Esophagus squamous epithelium (tissue), 5 donors: ENCODE measurements at regions not wholly inside any gene's neighbourhood (a gene's known extent, or its start where the extent isn't known, plus 50 kb on each side); places are given as distances from the start of the nearest gene placed in this dataset.

Source experiments
- DNase-seq: peaks from one replicate; lab custom pipeline; 2025; lab: John Stamatoyannopoulos, UW
- H3K27ac ChIP-seq, 4 donors: fragments of 200-600 bp; sonication (generic); one replicate each; pipeline ENCODE4 v1.5.1; 2016 to 2019; ENCODE audit warnings: mild to moderate bottlenecking in 1 of 4
- H3K27me3 ChIP-seq, 4 donors: fragments of 200-600 bp; sonication (generic); 1 replicate in 3 of 4; 2 replicates in 1 of 4; pipeline versions ENCODE4 v1.5.1 to v1.6.0; 2017 to 2021; ENCODE audit warnings: antibody characterized with exemption in 1 of 4
- H3K36me3 ChIP-seq, 3 donors: fragments of 200-600 bp; sonication (generic); one replicate each; pipeline ENCODE4 v1.5.1; 2016 to 2019
- H3K4me1 ChIP-seq, 3 donors: fragments of 200-600 bp; sonication (generic); one replicate each; pipeline ENCODE4 v1.5.1; 2017 to 2019
- H3K4me3 ChIP-seq, 4 donors: fragments of 200-600 bp; sonication (generic); 1 replicate in 3 of 4; 2 replicates in 1 of 4; pipeline ENCODE4 v1.5.1; 2016 to 2019; ENCODE audit warnings: mild to moderate bottlenecking in 2 of 4, moderate library complexity in 1 of 4
- H3K9me3 ChIP-seq, 3 donors: fragments of 200-600 bp; sonication (generic); one replicate each; pipeline ENCODE4 v1.5.1; 2016 to 2019
- CTCF ChIP-seq, 6 experiments: fragments of 450-650 bp in 4 of 6; fragments of 200-600 bp in 2 of 6; sonication (generic) in 2 of 6; IDR thresholded peaks; one replicate each; pipeline ENCODE4 v1.5.1; 2016 to 2019; ENCODE audit warnings: antibody characterized with exemption in 6 of 6, mild to moderate bottlenecking in 4 of 6, moderate library complexity in 4 of 6
- POLR2A ChIP-seq, 4 donors: fragments of 450-650 bp; IDR thresholded peaks; one replicate each; pipeline ENCODE4 v1.6.1; 2017; ENCODE audit warnings: antibody characterized with exemption in 4 of 4, mild to moderate bottlenecking in 4 of 4, moderate library complexity in 3 of 4
- WGBS, 2 donors: methylation state at CpG; one replicate each; pipeline ENCODE4 v1.1.5; 2018; 5-methylcytosine and 5-hydroxymethylcytosine counted together
- intact Hi-C: fragments of 100-400 bp; cut with DNase I; formaldehyde crosslinking; loops from one replicate; pipeline ENCODE4 v1.15.0; 2022
- donor health status: DM: yes; HTN: yes; CAD: no.

DNA sequence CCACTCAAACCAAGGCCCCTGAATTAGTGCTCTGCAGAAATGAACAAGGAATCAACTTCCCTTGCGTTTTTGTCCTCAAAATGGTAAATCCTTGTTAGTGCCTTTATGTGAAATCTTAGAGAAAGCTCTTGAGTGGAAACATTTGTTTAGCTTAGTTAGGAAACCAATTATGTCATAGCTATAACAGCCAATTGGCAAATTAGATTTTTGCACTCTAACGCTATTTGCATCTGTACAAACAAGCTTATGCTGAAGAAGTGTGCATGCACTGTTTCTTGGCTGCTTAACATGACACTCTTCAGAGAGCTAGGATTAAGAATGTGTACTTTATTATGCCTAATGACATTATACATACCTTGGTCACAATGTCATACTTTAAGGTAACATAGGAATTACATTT, 622.6 kb upstream of the SLC35B3 start:
- H3K27ac ChIP-seq, result no peak overlapping the region
- no peak overlapping the region for H3K4me3 ChIP-seq
- peaks cover 0 to 3% (median 0%) of the 10 kb centered on the region in 3 donors for H3K4me1 ChIP-seq
- no peaks in the 10 kb centered on the region for H3K27me3 ChIP-seq
- TF ChIP-seq POLR2A (IDR thresholded peaks at IDR 0.05), result no peak
- TF ChIP-seq CTCF (IDR thresholded peaks at IDR 0.05), result no peak
- intact Hi-C loops, result no loop called here
- no peak for DNase-seq
- H3K36me3 ChIP-seq, result no peaks in the 10 kb centered on the region
- 39 to 43% methylated on average over 2 of the region's 2 CpGs for WGBS, 2 donors
- no peaks in the 10 kb centered on the region for H3K9me3 ChIP-seq

DNA sequence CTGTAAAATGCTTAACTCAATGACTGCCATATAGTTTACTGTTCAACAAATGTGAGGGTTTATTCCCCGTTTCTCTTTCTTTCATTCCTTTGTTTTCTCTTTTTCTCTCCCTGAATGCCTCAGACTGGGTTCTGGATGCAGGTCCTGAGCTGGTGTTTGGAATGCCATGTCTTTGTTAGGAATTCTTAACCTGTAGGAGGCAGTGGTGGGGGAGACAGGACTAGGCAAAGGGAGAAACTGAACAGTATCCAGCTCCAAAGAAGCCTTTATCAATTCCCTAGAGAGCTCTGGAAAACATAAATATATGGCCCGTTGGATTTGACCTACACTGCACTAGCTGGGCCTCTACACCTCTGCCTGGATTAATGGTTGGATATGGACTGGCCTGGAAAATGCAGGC, 621.2 kb upstream of the SLC35B3 start:
- no peak overlapping the region for H3K4me3 ChIP-seq
- intact Hi-C loops, result no loop called here
- no peak overlapping the region for H3K27ac ChIP-seq
- 43 to 44% methylated on average over 2 of the region's 2 CpGs for WGBS, 2 donors
- H3K36me3 ChIP-seq, result no peaks in the 10 kb centered on the region
- no peak for DNase-seq
- H3K4me1 ChIP-seq, result no peaks in the 10 kb centered on the region
- TF ChIP-seq POLR2A (IDR thresholded peaks at IDR 0.05), result no peak
- TF ChIP-seq CTCF (IDR thresholded peaks at IDR 0.05), result no peak
- H3K27me3 ChIP-seq, result no peaks in the 10 kb centered on the region
- no peaks in the 10 kb centered on the region for H3K9me3 ChIP-seq

GRCh38 chr6:9044426-9044825, 609.1 kb upstream of the SLC35B3 start:
- Histone ChIP-seq H3K9me3 (peaks cover 0 to 8% (median 0%) of the 10 kb centered on the region in 3 donors), H3K4me3 (no peak overlapping the region), H3K4me1 (no peaks in the 10 kb centered on the region), H3K27ac (no peak overlapping the region), H3K27me3 (no peaks in the 10 kb centered on the region), H3K36me3 (no peaks in the 10 kb centered on the region)
- TF ChIP-seq POLR2A (IDR thresholded peaks at IDR 0.05) (no peak), CTCF (IDR thresholded peaks at IDR 0.05) (no peak)
- 74 to 80% methylated on average over 2 to 3 of the region's 3 CpGs for WGBS, 2 donors
- DNase-seq, result no peak
- intact Hi-C loops, result no loop called here

- no peaks in the 10 kb centered on the region for H3K4me1 ChIP-seq
- H3K9me3 ChIP-seq, result peaks cover 0 to 8% (median 0%) of the 10 kb centered on the region in 3 donors
- H3K27ac ChIP-seq, result no peak overlapping the region
- no peaks in the 10 kb centered on the region for H3K36me3 ChIP-seq
- no peaks in the 10 kb centered on the region for H3K27me3 ChIP-seq
- DNase-seq, result no peak
- intact Hi-C loops, result no loop called here
- no peak overlapping the region for H3K4me3 ChIP-seq
- WGBS, 2 donors, result no CpG with 5 or more reads among the region's 36 CpGs
- TF ChIP-seq CTCF (IDR thresholded peaks at IDR 0.05) (no peak), POLR2A (IDR thresholded peaks at IDR 0.05) (no peak)
Measured at GRCh38 chr6:9040718-9041117, 605.4 kb upstream of the SLC35B3 start.

DNA sequence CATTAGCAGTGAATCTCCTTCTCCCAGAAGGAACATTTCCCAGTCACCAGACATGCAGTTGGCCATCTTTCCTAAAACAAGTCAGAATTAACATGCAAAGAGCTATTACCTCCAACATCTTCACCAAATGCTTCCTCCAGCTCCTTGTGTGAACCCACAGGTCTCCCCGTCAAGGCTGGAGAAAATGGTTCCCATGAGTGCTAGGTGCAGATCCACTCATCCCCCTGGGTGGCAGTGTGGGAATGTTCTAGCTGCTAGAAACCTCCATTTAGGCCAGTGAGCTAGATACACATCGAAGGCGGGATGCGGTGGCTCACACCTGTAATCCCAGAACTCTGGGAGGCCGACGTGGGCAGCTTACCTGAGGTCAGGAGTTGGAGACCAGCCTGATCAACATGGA, 603.9 kb upstream of the SLC35B3 start:
- peaks cover 0 to 8% (median 0%) of the 10 kb centered on the region in 3 donors for H3K9me3 ChIP-seq
- DNase-seq, result no peak
- no peaks in the 10 kb centered on the region for H3K27me3 ChIP-seq
- WGBS, 2 donors, result 91 to 100% methylated on average over 3 to 5 of the region's 6 CpGs
- no peak overlapping the region for H3K27ac ChIP-seq
- no peak overlapping the region for H3K4me3 ChIP-seq
- no peaks in the 10 kb centered on the region for H3K36me3 ChIP-seq
- TF ChIP-seq POLR2A (IDR thresholded peaks at IDR 0.05) (no peak), CTCF (IDR thresholded peaks at IDR 0.05) (no peak)
- intact Hi-C loops, result no loop called here
- no peaks in the 10 kb centered on the region for H3K4me1 ChIP-seq
